ENCODE measurements at regions not wholly inside any gene's neighbourhood (a gene's known extent, or its start where the extent isn't known, plus 50 kb on each side); places are given as distances from the start of the nearest gene placed in this dataset.

GRCh38 chr2:235144291-235144690 lies 192.5 kb downstream of the SH3BP4 start:
- Mint-ChIP-seq H3K27me3 (peaks cover 7% of the 10 kb centered on the region), H3K9me3 (no peaks in the 10 kb centered on the region), H3K4me3 (no peak overlapping the region), H3K27ac (no peak overlapping the region), H3K36me3 (ENCODE audit: low read depth) (no peaks in the 10 kb centered on the region), H3K4me1 (no peaks in the 10 kb centered on the region)
- POLR2A ChIA-PET = no interaction called here
- DNase-seq = no peak
- CTCF ChIA-PET = no interaction called here

- no peak overlapping the region for H3K4me3 Mint-ChIP-seq
- no peak for DNase-seq
- H3K4me1 Mint-ChIP-seq = no peaks in the 10 kb centered on the region
- ChIA-PET CTCF (no interaction called here), POLR2A (no interaction called here)
- no peak overlapping the region for H3K27ac Mint-ChIP-seq
- peaks cover 11% of the 10 kb centered on the region for H3K27me3 Mint-ChIP-seq
- H3K36me3 Mint-ChIP-seq (ENCODE audit: low read depth) = no peaks in the 10 kb centered on the region
- no peaks in the 10 kb centered on the region for H3K9me3 Mint-ChIP-seq
Measured at GRCh38 chr2:235146206-235146605, 194.4 kb downstream of the SH3BP4 start.

DNA sequence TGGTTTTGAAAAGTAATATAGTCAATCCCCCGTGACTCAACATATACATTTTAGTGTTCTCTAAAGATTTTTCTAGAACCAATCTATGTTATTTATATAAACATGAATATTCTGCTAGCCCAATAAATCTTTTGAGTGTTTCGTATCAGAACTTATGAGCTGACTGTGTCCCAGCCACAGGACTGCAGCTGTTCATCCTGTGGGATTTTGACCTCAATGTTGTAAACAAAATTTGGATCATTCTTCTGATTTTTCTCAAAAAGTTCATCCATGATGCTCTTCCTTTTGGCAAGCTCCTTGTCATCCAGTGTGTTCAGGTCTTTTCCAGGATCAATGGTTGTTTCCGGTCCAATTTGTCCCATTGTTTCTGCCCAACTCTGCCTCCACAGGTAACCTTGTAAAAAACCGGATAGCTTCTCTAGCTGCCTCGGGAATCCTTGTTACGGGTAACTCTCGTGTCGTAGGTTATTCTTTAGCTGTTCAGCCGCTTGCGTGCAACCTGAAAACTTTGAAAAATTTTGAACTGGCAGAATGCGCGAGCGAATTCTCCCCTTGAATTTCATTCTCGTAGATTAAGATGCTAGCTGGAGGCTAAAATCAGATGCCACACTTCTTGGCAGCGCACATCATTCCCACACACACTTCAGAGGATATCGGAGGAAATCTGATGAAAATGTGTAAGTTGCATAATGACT lies 195.2 kb downstream of the SH3BP4 start:
- H3K9me3 Mint-ChIP-seq = no peaks in the 10 kb centered on the region
- POLR2A ChIA-PET = no interaction called here
- H3K4me3 Mint-ChIP-seq = no peak overlapping the region
- H3K27ac Mint-ChIP-seq = no peak overlapping the region
- H3K36me3 Mint-ChIP-seq (ENCODE audit: low read depth) = no peaks in the 10 kb centered on the region
- CTCF ChIA-PET = no interaction called here
- DNase-seq = no peak
- peaks cover 3% of the 10 kb centered on the region for H3K4me1 Mint-ChIP-seq
- peaks cover 11% of the 10 kb centered on the region for H3K27me3 Mint-ChIP-seq

- Mint-ChIP-seq H3K4me1 (peaks cover 11% of the 10 kb centered on the region), H3K36me3 (ENCODE audit: low read depth) (no peaks in the 10 kb centered on the region), H3K27ac (no peak overlapping the region), H3K4me3 (no peak overlapping the region), H3K27me3 (peaks cover 15% of the 10 kb centered on the region), H3K9me3 (no peaks in the 10 kb centered on the region)
- CTCF ChIA-PET = no interaction called here
- POLR2A ChIA-PET = no interaction called here
- DNase-seq = no peak
Measured at GRCh38 chr2:235148201-235149170, 196.7 kb downstream of the SH3BP4 start.

GRCh38 chr2:235149240-235149659 lies 197.4 kb downstream of the SH3BP4 start:
- no peak for DNase-seq
- no peaks in the 10 kb centered on the region for H3K36me3 Mint-ChIP-seq (ENCODE audit: low read depth)
- CTCF ChIA-PET = no interaction called here

DNA sequence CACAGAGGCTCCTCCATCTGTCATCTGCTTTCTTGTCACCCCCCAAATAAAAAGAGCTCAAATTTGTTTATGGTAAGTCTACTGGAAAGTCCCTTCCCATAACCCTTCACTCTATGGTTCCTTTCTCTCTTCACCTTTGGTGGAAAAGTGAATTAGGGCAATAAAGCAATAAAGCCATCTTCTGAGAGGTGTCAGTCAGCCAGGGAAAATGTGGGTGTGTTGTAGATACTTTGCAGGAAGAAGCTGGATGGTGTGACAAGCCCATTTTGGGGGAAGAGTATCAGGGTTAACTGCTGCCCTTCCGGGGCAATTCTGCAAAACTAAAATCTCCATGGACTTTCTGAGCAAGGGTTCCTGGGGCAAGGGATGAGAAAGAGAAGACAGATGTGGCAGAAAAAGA lies 197.9 kb downstream of the SH3BP4 start:
- ChIA-PET POLR2A (no interaction called here), CTCF (no interaction called here)
- peaks cover 13% of the 10 kb centered on the region for H3K27me3 Mint-ChIP-seq
- no peak overlapping the region for H3K27ac Mint-ChIP-seq
- no peaks in the 10 kb centered on the region for H3K9me3 Mint-ChIP-seq
- no peak overlapping the region for H3K4me3 Mint-ChIP-seq
- H3K36me3 Mint-ChIP-seq (ENCODE audit: low read depth) = no peaks in the 10 kb centered on the region
- no peak for DNase-seq
- peaks cover 11% of the 10 kb centered on the region for H3K4me1 Mint-ChIP-seq

More at GRCh38 chr2:235149240-235149659, 197.4 kb downstream of the SH3BP4 start:
- Mint-ChIP-seq H3K4me3 (no peak overlapping the region), H3K9me3 (no peaks in the 10 kb centered on the region), H3K27me3 (peaks cover 14% of the 10 kb centered on the region), H3K4me1 (peaks cover 11% of the 10 kb centered on the region), H3K27ac (no peak overlapping the region)
- POLR2A ChIA-PET = no interaction called here

GRCh38 chr2:235151152-235151551 lies 199.3 kb downstream of the SH3BP4 start:
- POLR2A ChIA-PET = no interaction called here
- H3K36me3 Mint-ChIP-seq (ENCODE audit: low read depth) = no peaks in the 10 kb centered on the region
- peaks cover 10% of the 10 kb centered on the region for H3K27me3 Mint-ChIP-seq
- no peaks in the 10 kb centered on the region for H3K9me3 Mint-ChIP-seq
- DNase-seq = no peak
- peaks cover 11% of the 10 kb centered on the region for H3K4me1 Mint-ChIP-seq
- no peak overlapping the region for H3K4me3 Mint-ChIP-seq
- CTCF ChIA-PET = no interaction called here
- no peak overlapping the region for H3K27ac Mint-ChIP-seq

- ChIA-PET POLR2A (no interaction called here), CTCF (no interaction called here)
- Mint-ChIP-seq H3K4me1 (peaks cover 11% of the 10 kb centered on the region), H3K27me3 (peaks cover 11% of the 10 kb centered on the region), H3K36me3 (ENCODE audit: low read depth) (no peaks in the 10 kb centered on the region), H3K9me3 (no peaks in the 10 kb centered on the region), H3K4me3 (no peak overlapping the region), H3K27ac (no peak overlapping the region)
- no peak for DNase-seq
Measured at GRCh38 chr2:235155163-235155562, 203.3 kb downstream of the SH3BP4 start.

GRCh38 chr2:235156055-235156454 lies 204.2 kb downstream of the SH3BP4 start:
- Mint-ChIP-seq H3K4me3 (no peak overlapping the region), H3K36me3 (ENCODE audit: low read depth) (no peaks in the 10 kb centered on the region), H3K27me3 (peaks cover 10% of the 10 kb centered on the region), H3K9me3 (no peaks in the 10 kb centered on the region), H3K4me1 (peaks cover 11% of the 10 kb centered on the region), H3K27ac (no peak overlapping the region)
- ChIA-PET CTCF (no interaction called here), POLR2A (no interaction called here)
- DNase-seq = no peak

GRCh38 chr2:235157746-235158482 lies 206.1 kb downstream of the SH3BP4 start:
- Mint-ChIP-seq H3K27ac (no peak overlapping the region), H3K36me3 (ENCODE audit: low read depth) (no peaks in the 10 kb centered on the region), H3K4me3 (no peak overlapping the region), H3K27me3 (peaks cover 6% of the 10 kb centered on the region), H3K4me1 (no peaks in the 10 kb centered on the region), H3K9me3 (no peaks in the 10 kb centered on the region)
- no peak for DNase-seq
- ChIA-PET POLR2A (no interaction called here), CTCF (interaction anchor here (1.0 kb wide), 1 partner anchor 436 kb away, joined by 3 read pairs; no protein-coding TSS in a partner anchor)

DNA sequence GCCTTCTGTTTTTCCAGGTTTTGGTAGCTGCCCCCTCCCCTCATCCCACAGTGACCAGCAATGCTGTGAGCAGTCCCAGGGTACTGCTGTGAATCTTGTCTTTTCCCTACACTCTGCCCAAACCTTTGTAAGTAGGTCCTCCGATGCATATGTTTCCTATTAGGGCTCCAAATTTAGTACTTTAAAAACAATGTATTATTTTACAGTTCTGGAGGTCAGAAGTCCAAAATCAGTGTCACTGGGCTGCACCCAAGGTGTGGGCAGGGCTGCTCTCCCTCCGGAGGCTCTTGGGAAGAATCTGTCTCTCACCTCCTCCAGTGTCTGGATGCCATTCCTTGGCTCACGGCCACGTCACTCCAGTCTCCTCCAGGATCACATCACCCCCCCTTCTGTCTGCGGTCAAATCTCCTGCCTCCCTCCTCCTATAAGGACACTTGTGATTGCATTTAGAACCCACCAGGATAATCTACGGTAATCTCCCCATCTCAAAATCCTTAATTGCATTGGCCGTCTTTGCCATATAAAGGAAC lies 208.5 kb downstream of the SH3BP4 start:
- Mint-ChIP-seq H3K36me3 (ENCODE audit: low read depth) (no peaks in the 10 kb centered on the region), H3K9me3 (no peaks in the 10 kb centered on the region), H3K27me3 (peaks cover 3% of the 10 kb centered on the region), H3K4me3 (no peak overlapping the region), H3K27ac (no peak overlapping the region), H3K4me1 (no peaks in the 10 kb centered on the region)
- CTCF ChIA-PET = no interaction called here
- POLR2A ChIA-PET = no interaction called here
- DNase-seq = no peak

DNA sequence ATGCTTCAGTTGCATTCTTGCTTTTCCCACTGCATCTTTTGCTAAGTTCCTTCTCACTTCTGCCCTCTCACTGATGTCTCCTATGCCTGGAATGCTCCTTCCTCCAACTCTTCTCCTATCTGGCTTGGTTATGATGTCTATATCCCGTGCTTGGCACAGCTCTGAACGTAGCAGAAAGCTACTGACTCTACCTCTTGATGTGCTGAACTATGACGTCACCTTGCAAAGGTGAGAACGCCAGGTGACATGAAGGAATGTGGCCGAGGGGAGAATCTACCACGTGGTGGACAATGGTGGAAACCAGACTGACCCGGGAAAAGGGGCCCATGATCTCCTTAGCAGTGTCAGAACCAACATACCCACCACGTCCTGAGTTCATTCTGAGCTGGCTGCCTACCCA lies 209.7 kb downstream of the SH3BP4 start:
- no peaks in the 10 kb centered on the region for H3K36me3 Mint-ChIP-seq (ENCODE audit: low read depth)
- ChIA-PET CTCF (no interaction called here), POLR2A (no interaction called here)
- no peak overlapping the region for H3K4me3 Mint-ChIP-seq
- peaks cover 3% of the 10 kb centered on the region for H3K27me3 Mint-ChIP-seq
- no peaks in the 10 kb centered on the region for H3K4me1 Mint-ChIP-seq
- H3K9me3 Mint-ChIP-seq = no peaks in the 10 kb centered on the region
- DNase-seq = no peak
- no peak overlapping the region for H3K27ac Mint-ChIP-seq

Data from activated CD4-positive, alpha-beta memory T cell treated with anti-CD3 and anti-CD28 coated beads, Interleukin-2, amount 10 ng/mL, durations not matched to agents 7 days and 5 days (primary cell).